Adrenal gland (tissue), 9 donors: ENCODE measurements at regions not wholly inside any gene's neighbourhood (a gene's known extent, or its start where the extent isn't known, plus 50 kb on each side); places are given as distances from the start of the nearest gene placed in this dataset.
"Not testable (repeated sequence)": the region's sequence is repeated elsewhere in the genome, so short reads cannot be mapped to it uniquely, and the experiment has no call there.

Source experiments
- DNase-seq, 7 donors: peaks; one replicate each; pipeline ENCODE4 v3.0.0-alpha.2; 2019 to 2020
- H3K27ac ChIP-seq, 5 donors: fragments of 200-600 bp; sonication (generic) in 4 of 5; 1 replicate in 3 of 5; 2 replicates in 2 of 5; pipeline versions ENCODE4 v1.5.1 to v1.8.0; 2016 to 2020; ENCODE audit warnings: mild to moderate bottlenecking in 1 of 5
- H3K27me3 ChIP-seq: fragments of 200-600 bp; 2 replicates; pipeline ENCODE4 v1.8.0; 2021
- H3K36me3 ChIP-seq, 2 donors: fragments of 200-600 bp; replicated peaks in 1 of 2; 1 replicate in 1 of 2; 2 replicates in 1 of 2; pipeline versions ENCODE4 v1.5.1 to v1.8.0; 2018 to 2022
- H3K4me1 ChIP-seq, 2 donors: fragments of 200-600 bp; replicated peaks in 1 of 2; 1 replicate in 1 of 2; 2 replicates in 1 of 2; pipeline versions ENCODE4 v1.5.1 to v1.8.0; 2018 to 2021
- H3K4me3 ChIP-seq, 4 donors: fragments of 200-600 bp; sonication (generic) in 3 of 4; one replicate each; pipeline ENCODE4 v1.5.1; 2016 to 2018
- H3K9me3 ChIP-seq, 3 donors: fragments of 200-600 bp; sonication (generic) in 1 of 3; replicated peaks in 1 of 3; 1 replicate in 2 of 3; 2 replicates in 1 of 3; pipeline versions ENCODE4 v1.5.1 to v1.8.0; 2016 to 2021
- POLR2A ChIP-seq, 2 donors: fragments of 450-650 bp; IDR thresholded peaks; one replicate each; pipeline ENCODE4 v1.6.1; 2017; ENCODE audit warnings: antibody characterized with exemption in 2 of 2, mild to moderate bottlenecking in 2 of 2, moderate library complexity in 1 of 2
- WGBS, 4 donors: extraction: QIAGEN DNeasy Blood & Tissue Kit in 2 of 4; methylation state at CpG; one replicate each; pipeline versions ENCODE4 v1.1.5 to v1.1.7; 2013 to 2017; 5-methylcytosine and 5-hydroxymethylcytosine counted together
- intact Hi-C, 2 donors: fragments of 100-400 bp; cut with DNase I; formaldehyde crosslinking; loops; one replicate each; pipeline versions ENCODE4 v1.14.1 to v1.15.0; 2022 to 2023
- TF ChIP-seq, protein P1 (sequence below), 6 experiments: fragments of 450-650 bp in 4 of 6; fragments of 200-600 bp in 2 of 6; sonication (generic) in 1 of 6; IDR thresholded peaks; 1 replicate in 5 of 6; 2 replicates in 1 of 6; pipeline versions ENCODE4 v1.5.1 to v1.8.0; 2016 to 2021; ENCODE audit warnings: antibody characterized with exemption in 6 of 6, mild to moderate bottlenecking in 2 of 6, moderate library complexity in 1 of 6
- donor health status: healthy with polysubstance abuse.
- donor health status: Bipolar disorder and iron deficiency.
- donor health status: DM: yes; HTN: yes; CAD: no.
- donor health status: DM: no; HTN: no; CAD: no.
- donor health status: DM: no; HTN: no; CAD: no.

- H3K27ac ChIP-seq, H3K4me1 ChIP-seq, H3K27me3 ChIP-seq, H3K36me3 ChIP-seq, intact Hi-C loops, H3K4me3 ChIP-seq, DNase-seq, H3K9me3 ChIP-seq: not testable (repeated sequence)
- WGBS, 4 donors: 60 to 74% (median 69%) methylated on average over 2 of the region's 2 CpGs
These were observed 59.2 kb upstream of the CCDC180 start for GRCh38 chr9:97248252-97248651.

GRCh38 chr9:97243606-97244005 lies 63.9 kb upstream of the CCDC180 start:
- Histone ChIP-seq H3K4me1 (peaks cover 8 to 11% of the 10 kb centered on the region in 2 donors), H3K9me3 (no peaks in the 10 kb centered on the region), H3K27ac (no peak overlapping the region), H3K36me3 (no peaks in the 10 kb centered on the region), H3K27me3 (no peaks in the 10 kb centered on the region), H3K4me3 (no peak overlapping the region)
- intact Hi-C loops: no loop called here
- 95 to 98% (median 97%) methylated on average over 4 of the region's 4 CpGs for WGBS, 4 donors
- TF ChIP-seq, protein P1, sequence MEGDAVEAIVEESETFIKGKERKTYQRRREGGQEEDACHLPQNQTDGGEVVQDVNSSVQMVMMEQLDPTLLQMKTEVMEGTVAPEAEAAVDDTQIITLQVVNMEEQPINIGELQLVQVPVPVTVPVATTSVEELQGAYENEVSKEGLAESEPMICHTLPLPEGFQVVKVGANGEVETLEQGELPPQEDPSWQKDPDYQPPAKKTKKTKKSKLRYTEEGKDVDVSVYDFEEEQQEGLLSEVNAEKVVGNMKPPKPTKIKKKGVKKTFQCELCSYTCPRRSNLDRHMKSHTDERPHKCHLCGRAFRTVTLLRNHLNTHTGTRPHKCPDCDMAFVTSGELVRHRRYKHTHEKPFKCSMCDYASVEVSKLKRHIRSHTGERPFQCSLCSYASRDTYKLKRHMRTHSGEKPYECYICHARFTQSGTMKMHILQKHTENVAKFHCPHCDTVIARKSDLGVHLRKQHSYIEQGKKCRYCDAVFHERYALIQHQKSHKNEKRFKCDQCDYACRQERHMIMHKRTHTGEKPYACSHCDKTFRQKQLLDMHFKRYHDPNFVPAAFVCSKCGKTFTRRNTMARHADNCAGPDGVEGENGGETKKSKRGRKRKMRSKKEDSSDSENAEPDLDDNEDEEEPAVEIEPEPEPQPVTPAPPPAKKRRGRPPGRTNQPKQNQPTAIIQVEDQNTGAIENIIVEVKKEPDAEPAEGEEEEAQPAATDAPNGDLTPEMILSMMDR (IDR thresholded peaks at IDR 0.05): no peak
- no peak for TF ChIP-seq POLR2A (IDR thresholded peaks at IDR 0.05)
- no peak for DNase-seq

GRCh38 chr9:97241430-97241829 lies 66.0 kb upstream of the CCDC180 start:
- WGBS, 4 donors: 83 to 92% (median 86%) methylated on average over 5 of the region's 5 CpGs
- DNase-seq, H3K27me3 ChIP-seq, H3K36me3 ChIP-seq, H3K9me3 ChIP-seq, intact Hi-C loops, H3K27ac ChIP-seq, H3K4me3 ChIP-seq: not testable (repeated sequence)
- H3K4me1 ChIP-seq: peaks cover 8 to 11% of the 10 kb centered on the region in 2 donors

DNA sequence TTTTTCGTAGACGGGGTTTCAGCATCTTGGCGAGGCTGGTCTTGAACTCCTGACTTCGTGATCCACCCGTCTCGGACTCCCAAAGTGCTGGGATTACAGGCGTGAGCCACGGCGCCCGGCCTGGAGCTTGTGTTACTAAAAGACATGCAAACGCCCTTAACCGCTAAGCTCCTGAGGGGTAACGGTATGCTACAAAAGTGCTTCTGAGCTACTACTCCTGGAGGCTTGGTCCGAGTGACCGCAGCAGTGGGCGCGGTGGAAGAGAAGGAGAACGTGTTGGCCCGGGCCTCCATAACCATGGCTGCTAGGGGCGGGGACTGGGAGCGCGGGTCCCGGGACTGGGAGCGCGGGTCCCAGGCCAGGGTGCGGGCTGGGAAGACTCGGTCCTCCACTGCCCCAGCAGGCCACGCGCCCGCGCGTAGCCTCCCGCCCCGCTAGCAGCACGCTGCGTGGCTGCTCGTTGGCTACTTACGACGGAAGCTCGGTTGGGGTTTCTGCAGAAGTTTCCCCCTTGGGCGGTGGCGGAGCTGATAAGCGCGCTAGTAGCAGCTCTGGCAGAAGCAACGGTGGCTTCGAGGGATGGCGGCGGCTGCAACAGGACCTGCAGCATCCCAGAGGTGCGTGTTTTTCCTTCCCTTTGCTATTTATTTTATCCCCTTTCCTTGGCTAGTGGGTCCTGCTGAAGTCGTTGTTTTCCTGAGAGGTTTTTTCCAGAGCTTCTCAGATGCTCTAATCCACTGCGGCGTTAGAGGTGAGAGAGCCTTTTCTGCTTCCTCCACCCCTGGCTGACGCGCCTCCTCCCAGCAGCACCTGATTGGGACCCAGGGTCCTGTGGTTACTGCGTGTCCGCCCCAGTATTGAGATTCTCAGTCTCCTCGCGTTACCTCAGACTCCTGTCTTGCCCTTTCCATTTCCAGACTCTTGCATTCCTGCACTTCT lies 69.2 kb upstream of the CCDC180 start:
- Histone ChIP-seq H3K36me3 (no peaks in the 10 kb centered on the region), H3K9me3 (no peaks in the 10 kb centered on the region), H3K27ac (peak overlapping the region; percentile 37 to 89 (median 63)), H3K4me3 (peak overlapping the region; percentile 44 to 87 (median 64)), H3K4me1 (peaks cover 8 to 11% of the 10 kb centered on the region in 2 donors), H3K27me3 (no peaks in the 10 kb centered on the region)
- WGBS, 4 donors: 0 to 9% (median 1%) methylated on average over 28 to 58 of the region's 58 CpGs
- intact Hi-C loops: no loop called here
- peak; percentile 79 to 91 (median 87) for DNase-seq
- TF ChIP-seq, protein P1 (IDR thresholded peaks at IDR 0.05): no peak
- peak in 1 of 2 donors; percentile 62 for TF ChIP-seq POLR2A (IDR thresholded peaks at IDR 0.05)

GRCh38 chr9:97237311-97237786 lies 70.1 kb upstream of the CCDC180 start:
- DNase-seq: no peak
- Histone ChIP-seq H3K27ac (no peak overlapping the region), H3K4me1 (peaks cover 8 to 11% of the 10 kb centered on the region in 2 donors), H3K27me3 (no peaks in the 10 kb centered on the region), H3K4me3 (peak overlapping the region in 1 of 4 donors; percentile 87), H3K9me3 (no peaks in the 10 kb centered on the region), H3K36me3 (no peaks in the 10 kb centered on the region)
- intact Hi-C loops: no loop called here
- TF ChIP-seq, protein P1 (IDR thresholded peaks at IDR 0.05): no peak
- no peak for TF ChIP-seq POLR2A (IDR thresholded peaks at IDR 0.05)
- 61 to 84% (median 78%) methylated on average over 18 to 23 of the region's 23 CpGs for WGBS, 4 donors

DNA sequence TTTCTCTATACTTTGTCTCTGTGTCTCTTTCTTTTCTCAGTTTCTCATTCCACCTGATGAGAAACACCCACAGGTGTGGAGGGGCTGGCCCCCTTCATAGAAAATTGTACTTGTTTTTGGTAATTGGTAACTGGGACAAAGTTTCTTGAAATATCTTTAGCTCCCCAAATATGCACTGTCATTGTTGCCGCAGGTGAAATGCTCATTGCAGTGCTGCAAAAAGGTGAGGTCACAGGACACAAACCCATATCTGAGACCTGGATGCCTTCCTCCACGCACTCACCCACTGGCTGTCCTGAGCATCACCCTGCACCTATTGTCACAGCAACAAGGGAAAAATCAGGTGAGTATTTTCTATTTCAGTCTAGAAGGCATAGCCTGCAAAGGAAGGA lies 74.5 kb upstream of the CCDC180 start:
- H3K4me3 ChIP-seq, DNase-seq, H3K27me3 ChIP-seq, intact Hi-C loops, H3K36me3 ChIP-seq, H3K27ac ChIP-seq, H3K4me1 ChIP-seq, H3K9me3 ChIP-seq: not testable (repeated sequence)
- WGBS, 4 donors: 95 to 97% (median 97%) methylated on average over 2 of the region's 2 CpGs

DNA sequence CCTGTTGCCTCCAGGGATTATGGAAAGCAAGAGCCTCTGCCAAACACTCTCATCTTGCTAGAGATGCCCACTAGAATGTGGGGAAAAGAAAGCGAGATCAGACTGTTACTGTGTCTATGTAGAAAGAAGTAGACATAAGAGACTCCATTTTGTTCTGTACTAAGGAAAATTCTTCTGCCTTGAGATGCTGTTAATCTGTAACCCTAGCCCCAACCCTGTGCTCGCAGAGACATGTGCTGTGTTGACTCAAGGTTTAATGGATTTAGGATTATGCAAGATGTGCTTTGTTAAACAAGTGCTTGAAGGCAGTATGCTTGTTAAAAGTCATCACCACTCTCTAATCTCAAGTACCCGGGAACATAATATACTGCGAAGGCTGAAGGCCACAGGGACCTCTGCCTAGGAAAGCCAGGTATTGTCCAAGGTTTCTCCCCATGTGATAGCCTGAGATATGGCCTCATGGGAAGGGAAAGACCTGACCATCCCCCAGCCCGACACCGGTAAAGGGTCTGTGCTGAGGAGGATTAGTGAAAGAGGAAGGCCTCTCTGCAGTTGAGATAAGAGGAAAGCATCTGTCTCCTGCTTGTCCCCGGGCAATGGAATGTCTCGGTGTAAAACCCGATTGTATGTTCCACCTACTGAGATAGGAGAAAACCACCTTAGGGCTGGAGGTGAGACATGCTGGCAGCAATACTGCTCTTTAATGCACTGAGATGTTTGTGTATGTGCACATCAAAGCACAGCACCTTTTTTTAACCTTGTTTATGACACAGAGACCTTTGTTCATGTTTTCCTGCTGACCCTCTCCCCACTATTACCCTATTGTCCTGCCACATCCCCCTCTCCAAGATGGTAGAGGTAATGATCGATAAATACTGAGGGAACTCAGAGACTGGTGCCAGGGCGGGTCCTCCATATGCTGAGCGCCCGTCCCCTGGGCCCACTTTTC lies 75.1 kb upstream of the CCDC180 start:
- H3K9me3 ChIP-seq, H3K4me1 ChIP-seq, intact Hi-C loops, DNase-seq, H3K27me3 ChIP-seq, H3K36me3 ChIP-seq, H3K27ac ChIP-seq, H3K4me3 ChIP-seq: not testable (repeated sequence)
- 76 to 83% (median 79%) methylated on average over 13 of the region's 13 CpGs for WGBS, 4 donors
